ENCODE measurements at regions not wholly inside any gene's neighbourhood (a gene's known extent, or its start where the extent isn't known, plus 50 kb on each side); places are given as distances from the start of the nearest gene placed in this dataset.

DNA sequence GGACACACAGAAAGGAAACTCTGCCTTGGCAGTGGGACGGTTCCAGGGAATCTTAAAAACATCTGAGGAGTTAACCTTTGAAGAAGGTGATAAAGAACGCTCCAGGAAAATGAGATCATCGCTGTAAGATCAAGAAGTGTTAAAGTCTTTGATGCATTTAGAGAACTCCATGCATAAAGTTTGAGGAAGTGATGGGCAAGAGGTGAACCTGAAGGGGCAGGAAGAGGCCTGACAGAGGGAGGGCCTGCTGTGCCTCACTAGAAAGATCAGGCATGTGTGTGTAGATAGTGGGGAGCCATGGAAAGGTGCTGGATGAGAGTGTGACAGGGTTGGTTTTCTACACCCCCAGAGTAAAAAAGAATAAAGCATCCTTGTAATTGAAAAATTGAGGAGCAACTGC, 889.2 kb downstream of the MCTP2 start:
- Histone ChIP-seq H3K36me3 (ENCODE audit: insufficient read depth, low read length, poor library complexity, severe bottlenecking) (no peaks in the 10 kb centered on the region), H3K4me3 (ENCODE audit: low read depth, low read length, poor library complexity, severe bottlenecking) (no peak overlapping the region), H3K27ac (ENCODE audit: low read depth, low read length, poor library complexity, severe bottlenecking) (no peak overlapping the region), H3K27me3 (replicated peaks; ENCODE audit: insufficient read depth, low read depth, low read length, poor library complexity) (no peaks in the 10 kb centered on the region), H3K9me3 (ENCODE audit: low read depth, low read length, poor library complexity, severe bottlenecking) (no peaks in the 10 kb centered on the region), H3K4me1 (ENCODE audit: insufficient read depth, low read length, poor library complexity, severe bottlenecking) (no peaks in the 10 kb centered on the region)
- ChIA-PET CTCF (no interaction called here), POLR2A (ENCODE audit: low non-redundant PET) (no interaction called here)
- intact Hi-C loops (cut with micrococcal nuclease; ENCODE audit: unreplicated experiment), result no loop called here
- TF ChIP-seq, protein P1, sequence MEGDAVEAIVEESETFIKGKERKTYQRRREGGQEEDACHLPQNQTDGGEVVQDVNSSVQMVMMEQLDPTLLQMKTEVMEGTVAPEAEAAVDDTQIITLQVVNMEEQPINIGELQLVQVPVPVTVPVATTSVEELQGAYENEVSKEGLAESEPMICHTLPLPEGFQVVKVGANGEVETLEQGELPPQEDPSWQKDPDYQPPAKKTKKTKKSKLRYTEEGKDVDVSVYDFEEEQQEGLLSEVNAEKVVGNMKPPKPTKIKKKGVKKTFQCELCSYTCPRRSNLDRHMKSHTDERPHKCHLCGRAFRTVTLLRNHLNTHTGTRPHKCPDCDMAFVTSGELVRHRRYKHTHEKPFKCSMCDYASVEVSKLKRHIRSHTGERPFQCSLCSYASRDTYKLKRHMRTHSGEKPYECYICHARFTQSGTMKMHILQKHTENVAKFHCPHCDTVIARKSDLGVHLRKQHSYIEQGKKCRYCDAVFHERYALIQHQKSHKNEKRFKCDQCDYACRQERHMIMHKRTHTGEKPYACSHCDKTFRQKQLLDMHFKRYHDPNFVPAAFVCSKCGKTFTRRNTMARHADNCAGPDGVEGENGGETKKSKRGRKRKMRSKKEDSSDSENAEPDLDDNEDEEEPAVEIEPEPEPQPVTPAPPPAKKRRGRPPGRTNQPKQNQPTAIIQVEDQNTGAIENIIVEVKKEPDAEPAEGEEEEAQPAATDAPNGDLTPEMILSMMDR (conservative IDR thresholded peaks at IDR 0.05; ENCODE audit: low read depth, low read length), result no peak
- no peak for TF ChIP-seq EZH2 (IDR thresholded peaks at IDR 0.05; ENCODE audit: borderline replicate concordance, low read depth, low read length, poor library complexity, severe bottlenecking)
- no peak for DNase-seq (ENCODE audit: low spot score)
- no TSS peak for BruUV-seq (replicated peaks)

DNA sequence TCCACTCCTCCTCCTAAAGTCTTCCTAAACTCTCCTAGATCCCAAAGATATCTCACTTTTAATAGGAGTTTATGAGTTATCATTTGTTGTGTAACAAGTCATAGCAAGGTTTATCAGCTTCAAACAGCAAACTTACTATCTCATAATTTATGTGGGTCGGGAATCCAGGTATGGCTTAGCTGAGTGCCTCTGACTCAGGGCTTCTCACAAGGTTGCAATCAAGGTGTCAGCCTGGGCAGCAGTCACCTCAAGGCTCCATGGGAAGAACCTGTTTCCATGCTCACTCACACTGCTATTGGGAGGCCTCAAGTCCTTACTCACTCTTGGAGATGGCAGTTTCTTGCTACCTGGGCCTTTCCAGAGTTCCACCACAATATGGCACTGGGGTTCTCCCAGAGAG, 889.8 kb downstream of the MCTP2 start:
- intact Hi-C loops (cut with micrococcal nuclease; ENCODE audit: unreplicated experiment), result no loop called here
- no peaks in the 10 kb centered on the region for H3K27me3 ChIP-seq (replicated peaks; ENCODE audit: insufficient read depth, low read depth, low read length, poor library complexity)
- H3K9me3 ChIP-seq (ENCODE audit: low read depth, low read length, poor library complexity, severe bottlenecking), result no peaks in the 10 kb centered on the region
- no peaks in the 10 kb centered on the region for H3K36me3 ChIP-seq (ENCODE audit: insufficient read depth, low read length, poor library complexity, severe bottlenecking)
- TF ChIP-seq, protein P1 (conservative IDR thresholded peaks at IDR 0.05; ENCODE audit: low read depth, low read length), result no peak
- TF ChIP-seq EZH2 (IDR thresholded peaks at IDR 0.05; ENCODE audit: borderline replicate concordance, low read depth, low read length, poor library complexity, severe bottlenecking), result no peak
- H3K27ac ChIP-seq (ENCODE audit: low read depth, low read length, poor library complexity, severe bottlenecking), result no peak overlapping the region
- H3K4me1 ChIP-seq (ENCODE audit: insufficient read depth, low read length, poor library complexity, severe bottlenecking), result no peaks in the 10 kb centered on the region
- POLR2A ChIA-PET (ENCODE audit: low non-redundant PET), result no interaction called here
- DNase-seq (ENCODE audit: low spot score), result no peak
- CTCF ChIA-PET, result interaction anchor here (0.7 kb wide), 1 partner anchor 31 kb away, joined by 4 read pairs; no protein-coding TSS in a partner anchor
- H3K4me3 ChIP-seq (ENCODE audit: low read depth, low read length, poor library complexity, severe bottlenecking), result no peak overlapping the region
- no TSS peak for BruUV-seq (replicated peaks)

DNA sequence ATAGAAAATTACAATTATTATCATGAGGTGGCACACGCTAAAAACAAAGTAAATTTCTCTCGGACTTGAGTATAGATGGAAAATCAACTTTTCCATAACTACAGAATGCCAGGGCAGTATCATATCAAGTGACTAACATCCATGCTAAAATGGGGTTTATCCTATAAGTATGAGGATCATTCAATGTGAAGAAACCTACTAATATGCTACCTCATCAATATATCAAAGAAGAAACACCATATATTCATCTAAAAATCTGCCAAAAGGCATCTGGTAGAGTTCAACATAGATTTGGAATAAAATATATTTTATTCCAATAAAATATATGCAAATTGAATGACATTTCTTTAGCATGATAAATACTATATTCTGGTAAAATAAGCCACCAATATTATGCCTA, 894.4 kb downstream of the MCTP2 start:
- no peak overlapping the region for H3K4me3 ChIP-seq (ENCODE audit: low read depth, low read length, poor library complexity, severe bottlenecking)
- no TSS peak for BruUV-seq (replicated peaks)
- ChIA-PET POLR2A (ENCODE audit: low non-redundant PET) (no interaction called here), CTCF (no interaction called here)
- DNase-seq (ENCODE audit: low spot score), result no peak
- H3K27ac ChIP-seq (ENCODE audit: low read depth, low read length, poor library complexity, severe bottlenecking), result no peak overlapping the region
- intact Hi-C loops (cut with micrococcal nuclease; ENCODE audit: unreplicated experiment), result no loop called here
- no peaks in the 10 kb centered on the region for H3K36me3 ChIP-seq (ENCODE audit: insufficient read depth, low read length, poor library complexity, severe bottlenecking)
- H3K4me1 ChIP-seq (ENCODE audit: insufficient read depth, low read length, poor library complexity, severe bottlenecking), result no peaks in the 10 kb centered on the region
- no peaks in the 10 kb centered on the region for H3K27me3 ChIP-seq (replicated peaks; ENCODE audit: insufficient read depth, low read depth, low read length, poor library complexity)
- TF ChIP-seq, protein P1 (conservative IDR thresholded peaks at IDR 0.05; ENCODE audit: low read depth, low read length), result no peak
- TF ChIP-seq EZH2 (IDR thresholded peaks at IDR 0.05; ENCODE audit: borderline replicate concordance, low read depth, low read length, poor library complexity, severe bottlenecking), result no peak
- H3K9me3 ChIP-seq (ENCODE audit: low read depth, low read length, poor library complexity, severe bottlenecking), result no peaks in the 10 kb centered on the region
